SK-N-SH treated with all-trans-retinoic acid at 6 μM for 48 hours (cell line): ENCODE measurements at regions not wholly inside any gene's neighbourhood (a gene's known extent, or its start where the extent isn't known, plus 50 kb on each side); places are given as distances from the start of the nearest gene placed in this dataset.

Experiments used
- ATAC-seq: fragments of 200-7000 bp; cut with Tn5 transposase; 3 replicates; pipeline ENCODE4 v1.9.1; 2020; ENCODE audit warnings: mild to moderate bottlenecking, moderate library complexity
- ARNTL ChIP-seq: fragments of 450-650 bp; formaldehyde crosslinking; IDR thresholded peaks from 2 replicates; pipeline ENCODE4 v1.5.0; 2020; ENCODE audit warnings: low read depth, mild to moderate bottlenecking, moderate library complexity, borderline replicate concordance
- BACH2 ChIP-seq: fragments of 250-450 bp; sonication (Bioruptor Pico); IDR thresholded peaks from 2 replicates; pipeline ENCODE4 v1.9.0; 2021; ENCODE audit warnings: mild to moderate bottlenecking, borderline replicate concordance
- CSDC2 ChIP-seq: fragments of 250-450 bp; sonication (Bioruptor Pico); IDR thresholded peaks from 2 replicates; pipeline ENCODE4 v1.5.0; 2020; ENCODE audit warnings: mild to moderate bottlenecking, moderate library complexity
- ESRRG ChIP-seq: fragments of 250-450 bp; sonication (Bioruptor Pico); IDR thresholded peaks from 2 replicates; pipeline ENCODE4 v1.6.1; 2021; ENCODE audit warnings: mild to moderate bottlenecking
- GLIS3 ChIP-seq: fragments of 250-450 bp; sonication (Bioruptor Pico); IDR thresholded peaks from 2 replicates; pipeline ENCODE4 v1.5.0; 2020; ENCODE audit warnings: mild to moderate bottlenecking, moderate library complexity
- ISL1 ChIP-seq: fragments of 250-450 bp; sonication (Bioruptor Pico); IDR thresholded peaks from 2 replicates; pipeline ENCODE4 v2.1.2; 2022; ENCODE audit warnings: mild to moderate bottlenecking, moderate library complexity
- OSR1 ChIP-seq: fragments of 250-450 bp; sonication (Bioruptor Pico); IDR thresholded peaks from 2 replicates; pipeline ENCODE4 v1.8.0; 2022; ENCODE audit warnings: moderate library complexity, mild to moderate bottlenecking, inconsistent platforms
- PPARA ChIP-seq: fragments of 250-450 bp; sonication (Bioruptor Pico); IDR thresholded peaks from 2 replicates; pipeline ENCODE4 v1.5.0; 2020; ENCODE audit warnings: mild to moderate bottlenecking, borderline replicate concordance
- RARB ChIP-seq: fragments of 250-450 bp; sonication (Bioruptor Pico); IDR thresholded peaks from 2 replicates; pipeline ENCODE4 v1.8.0; 2021; ENCODE audit warnings: mild to moderate bottlenecking, moderate library complexity
- SNAI2 ChIP-seq: fragments of 250-450 bp; sonication (Bioruptor Pico); IDR thresholded peaks from 2 replicates; pipeline ENCODE4 v1.5.0; 2020; ENCODE audit warnings: mild to moderate bottlenecking, moderate library complexity
- TCF4 ChIP-seq: fragments of 250-450 bp; sonication (Bioruptor Pico); IDR thresholded peaks from 2 replicates; pipeline ENCODE4 v1.8.0; 2021; ENCODE audit warnings: mild to moderate bottlenecking, moderate library complexity, borderline replicate concordance
- TOX ChIP-seq: fragments of 250-450 bp; sonication (Bioruptor Pico); IDR thresholded peaks from 2 replicates; pipeline ENCODE4 v1.8.0; 2021; ENCODE audit warnings: mild to moderate bottlenecking, moderate library complexity, borderline replicate concordance
- ZC3H10 ChIP-seq: fragments of 250-450 bp; sonication (Bioruptor Pico); IDR thresholded peaks from 2 replicates; pipeline ENCODE4 v1.5.1; 2021; ENCODE audit warnings: mild to moderate bottlenecking, moderate library complexity
- ZFP3 ChIP-seq: fragments of 250-450 bp; sonication (Bioruptor Pico); IDR thresholded peaks from 2 replicates; pipeline ENCODE4 v1.5.0; 2020; ENCODE audit warnings: mild to moderate bottlenecking, moderate library complexity
- ZNF565 ChIP-seq: fragments of 450-650 bp; formaldehyde crosslinking; conservative IDR thresholded peaks from 2 replicates; pipeline ENCODE4 v1.5.0; 2020; ENCODE audit warnings: low read depth, mild to moderate bottlenecking, moderate library complexity
- ZNF70 ChIP-seq: fragments of 450-650 bp; formaldehyde crosslinking; IDR thresholded peaks from 2 replicates; pipeline ENCODE4 v1.5.0; 2020; ENCODE audit warnings: mild to moderate bottlenecking, moderate library complexity
- ZNF8 ChIP-seq: fragments of 450-650 bp; formaldehyde crosslinking; IDR thresholded peaks from 2 replicates; pipeline ENCODE4 v1.5.0; 2020; ENCODE audit warnings: mild to moderate bottlenecking, moderate library complexity
- TF ChIP-seq, protein P1 (sequence below): fragments of 250-450 bp; sonication (Bioruptor Pico); IDR thresholded peaks from 2 replicates; pipeline ENCODE4 v1.5.1; 2020; ENCODE audit warnings: low read depth, mild to moderate bottlenecking, moderate library complexity
- TF ChIP-seq, protein P2 (sequence below): fragments of 250-450 bp; sonication (Bioruptor Pico); IDR thresholded peaks from 2 replicates; pipeline ENCODE4 v1.5.1; 2021; ENCODE audit warnings: mild to moderate bottlenecking, moderate library complexity
- TF ChIP-seq, protein P3 (sequence below): fragments of 250-450 bp; sonication (Bioruptor Pico); IDR thresholded peaks from 2 replicates; pipeline ENCODE4 v1.5.0; 2020; ENCODE audit warnings: mild to moderate bottlenecking, moderate library complexity
- TF ChIP-seq, protein P4 (sequence below): fragments of 250-450 bp; sonication (Bioruptor Pico); IDR thresholded peaks from 2 replicates; pipeline ENCODE4 v1.8.0; 2021; ENCODE audit warnings: low read depth, mild to moderate bottlenecking, moderate library complexity, borderline replicate concordance

DNA sequence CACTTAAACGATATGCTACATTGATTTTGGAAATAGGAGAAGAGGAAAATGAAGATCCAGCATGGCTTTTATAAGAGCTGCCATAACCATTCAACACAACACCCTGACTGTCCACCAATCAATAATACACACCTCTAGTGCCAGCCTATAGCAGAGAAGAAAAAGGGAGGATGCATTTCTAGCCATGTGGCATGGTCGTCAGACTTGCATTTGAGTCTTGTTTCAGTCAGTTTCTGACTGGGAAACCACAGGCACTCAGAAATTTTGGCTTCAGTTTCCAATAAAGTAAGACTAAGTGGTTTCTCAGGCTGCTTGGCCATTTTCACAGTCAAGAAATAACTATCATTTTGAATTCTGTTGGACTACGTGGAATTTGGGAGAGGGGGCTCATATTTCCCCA lies 523.5 kb upstream of the LRRC4C start:
- ATAC-seq = no peak
- no peak for TF ChIP-seq RARB (CRISPR knock-in tag)
- TF ChIP-seq GLIS3 (CRISPR knock-in tag) = no peak
- TF ChIP-seq ZNF70 (CRISPR knock-in tag) = no peak
- no peak for TF ChIP-seq TOX (CRISPR knock-in tag)
- TF ChIP-seq ESRRG (CRISPR knock-in tag) = no peak
- no peak for TF ChIP-seq ARNTL (CRISPR knock-in tag)
- no peak for TF ChIP-seq TCF4 (CRISPR knock-in tag)
- TF ChIP-seq CSDC2 (CRISPR knock-in tag) = no peak
- no peak for TF ChIP-seq ZNF8 (CRISPR knock-in tag)
- TF ChIP-seq, protein P1, sequence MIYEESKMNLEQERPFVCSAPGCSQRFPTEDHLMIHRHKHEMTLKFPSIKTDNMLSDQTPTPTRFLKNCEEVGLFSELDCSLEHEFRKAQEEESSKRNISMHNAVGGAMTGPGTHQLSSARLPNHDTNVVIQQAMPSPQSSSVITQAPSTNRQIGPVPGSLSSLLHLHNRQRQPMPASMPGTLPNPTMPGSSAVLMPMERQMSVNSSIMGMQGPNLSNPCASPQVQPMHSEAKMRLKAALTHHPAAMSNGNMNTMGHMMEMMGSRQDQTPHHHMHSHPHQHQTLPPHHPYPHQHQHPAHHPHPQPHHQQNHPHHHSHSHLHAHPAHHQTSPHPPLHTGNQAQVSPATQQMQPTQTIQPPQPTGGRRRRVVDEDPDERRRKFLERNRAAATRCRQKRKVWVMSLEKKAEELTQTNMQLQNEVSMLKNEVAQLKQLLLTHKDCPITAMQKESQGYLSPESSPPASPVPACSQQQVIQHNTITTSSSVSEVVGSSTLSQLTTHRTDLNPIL (CRISPR knock-in tag) = no peak
- no peak for TF ChIP-seq PPARA (CRISPR knock-in tag)
- no peak for TF ChIP-seq ZFP3 (CRISPR knock-in tag)
- TF ChIP-seq, protein P2, sequence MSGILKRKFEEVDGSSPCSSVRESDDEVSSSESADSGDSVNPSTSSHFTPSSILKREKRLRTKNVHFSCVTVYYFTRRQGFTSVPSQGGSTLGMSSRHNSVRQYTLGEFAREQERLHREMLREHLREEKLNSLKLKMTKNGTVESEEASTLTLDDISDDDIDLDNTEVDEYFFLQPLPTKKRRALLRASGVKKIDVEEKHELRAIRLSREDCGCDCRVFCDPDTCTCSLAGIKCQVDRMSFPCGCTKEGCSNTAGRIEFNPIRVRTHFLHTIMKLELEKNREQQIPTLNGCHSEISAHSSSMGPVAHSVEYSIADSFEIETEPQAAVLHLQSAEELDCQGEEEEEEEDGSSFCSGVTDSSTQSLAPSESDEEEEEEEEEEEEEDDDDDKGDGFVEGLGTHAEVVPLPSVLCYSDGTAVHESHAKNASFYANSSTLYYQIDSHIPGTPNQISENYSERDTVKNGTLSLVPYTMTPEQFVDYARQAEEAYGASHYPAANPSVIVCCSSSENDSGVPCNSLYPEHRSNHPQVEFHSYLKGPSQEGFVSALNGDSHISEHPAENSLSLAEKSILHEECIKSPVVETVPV = no peak
- TF ChIP-seq ZC3H10 (CRISPR knock-in tag) = no peak
- no peak for TF ChIP-seq ZNF565 (CRISPR knock-in tag)
- TF ChIP-seq, protein P3, sequence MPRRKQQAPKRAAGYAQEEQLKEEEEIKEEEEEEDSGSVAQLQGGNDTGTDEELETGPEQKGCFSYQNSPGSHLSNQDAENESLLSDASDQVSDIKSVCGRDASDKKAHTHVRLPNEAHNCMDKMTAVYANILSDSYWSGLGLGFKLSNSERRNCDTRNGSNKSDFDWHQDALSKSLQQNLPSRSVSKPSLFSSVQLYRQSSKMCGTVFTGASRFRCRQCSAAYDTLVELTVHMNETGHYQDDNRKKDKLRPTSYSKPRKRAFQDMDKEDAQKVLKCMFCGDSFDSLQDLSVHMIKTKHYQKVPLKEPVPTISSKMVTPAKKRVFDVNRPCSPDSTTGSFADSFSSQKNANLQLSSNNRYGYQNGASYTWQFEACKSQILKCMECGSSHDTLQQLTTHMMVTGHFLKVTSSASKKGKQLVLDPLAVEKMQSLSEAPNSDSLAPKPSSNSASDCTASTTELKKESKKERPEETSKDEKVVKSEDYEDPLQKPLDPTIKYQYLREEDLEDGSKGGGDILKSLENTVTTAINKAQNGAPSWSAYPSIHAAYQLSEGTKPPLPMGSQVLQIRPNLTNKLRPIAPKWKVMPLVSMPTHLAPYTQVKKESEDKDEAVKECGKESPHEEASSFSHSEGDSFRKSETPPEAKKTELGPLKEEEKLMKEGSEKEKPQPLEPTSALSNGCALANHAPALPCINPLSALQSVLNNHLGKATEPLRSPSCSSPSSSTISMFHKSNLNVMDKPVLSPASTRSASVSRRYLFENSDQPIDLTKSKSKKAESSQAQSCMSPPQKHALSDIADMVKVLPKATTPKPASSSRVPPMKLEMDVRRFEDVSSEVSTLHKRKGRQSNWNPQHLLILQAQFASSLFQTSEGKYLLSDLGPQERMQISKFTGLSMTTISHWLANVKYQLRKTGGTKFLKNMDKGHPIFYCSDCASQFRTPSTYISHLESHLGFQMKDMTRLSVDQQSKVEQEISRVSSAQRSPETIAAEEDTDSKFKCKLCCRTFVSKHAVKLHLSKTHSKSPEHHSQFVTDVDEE (CRISPR knock-in tag) = no peak
- no peak for TF ChIP-seq BACH2 (CRISPR knock-in tag)
- no peak for TF ChIP-seq OSR1
- TF ChIP-seq SNAI2 = no peak

DNA sequence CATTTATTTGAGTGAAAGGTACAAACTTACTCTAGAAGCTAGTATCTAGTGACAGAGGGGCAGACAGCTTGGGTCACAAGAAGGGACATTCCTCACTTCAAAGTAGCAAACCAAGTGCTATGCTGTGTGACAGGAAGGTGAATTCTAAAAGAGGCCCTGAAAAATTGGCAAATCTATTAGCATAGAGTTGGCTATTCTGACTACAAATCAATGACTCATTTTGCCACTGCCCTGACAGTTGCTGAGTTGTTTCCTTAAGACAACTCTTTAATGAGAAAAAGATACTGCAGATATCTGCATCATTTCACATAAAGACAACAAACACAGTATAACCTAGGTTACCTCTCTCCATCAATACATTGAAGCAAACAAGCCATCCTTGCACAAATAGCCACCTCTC lies 524.0 kb upstream of the LRRC4C start:
- ATAC-seq = no peak
- TF ChIP-seq, protein P2 = no peak
- TF ChIP-seq PPARA (CRISPR knock-in tag) = no peak

DNA sequence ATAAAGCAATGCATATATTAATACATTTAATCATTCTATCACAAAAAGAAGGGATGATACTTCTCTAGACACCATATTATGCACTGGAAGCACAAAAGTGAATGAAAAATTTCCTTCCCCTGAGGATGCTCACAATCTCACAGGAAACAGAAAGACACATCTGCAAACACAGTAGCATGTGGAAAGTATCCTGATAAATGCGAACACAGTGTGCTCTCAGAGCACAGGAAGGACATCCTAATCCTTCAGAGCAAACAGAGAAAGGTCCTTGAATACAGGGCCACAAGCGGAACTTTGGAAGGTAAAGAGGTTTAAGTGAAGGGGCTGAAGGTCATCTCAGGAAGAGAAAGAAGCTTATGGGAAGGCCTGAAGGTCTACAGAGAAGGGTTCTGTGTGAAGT lies 524.6 kb upstream of the LRRC4C start:
- ATAC-seq = no peak

More for the DNA sequence above, 524.6 kb upstream of the LRRC4C start:
- TF ChIP-seq ZNF8 (CRISPR knock-in tag) (no peak), ZFP3 (CRISPR knock-in tag) (no peak), ISL1 (CRISPR knock-in tag) (no peak), GLIS3 (CRISPR knock-in tag) (no peak), OSR1 (no peak), RARB (CRISPR knock-in tag) (no peak), TOX (CRISPR knock-in tag) (no peak)
- TF ChIP-seq, protein P2 = no peak
- TF ChIP-seq, protein P4, sequence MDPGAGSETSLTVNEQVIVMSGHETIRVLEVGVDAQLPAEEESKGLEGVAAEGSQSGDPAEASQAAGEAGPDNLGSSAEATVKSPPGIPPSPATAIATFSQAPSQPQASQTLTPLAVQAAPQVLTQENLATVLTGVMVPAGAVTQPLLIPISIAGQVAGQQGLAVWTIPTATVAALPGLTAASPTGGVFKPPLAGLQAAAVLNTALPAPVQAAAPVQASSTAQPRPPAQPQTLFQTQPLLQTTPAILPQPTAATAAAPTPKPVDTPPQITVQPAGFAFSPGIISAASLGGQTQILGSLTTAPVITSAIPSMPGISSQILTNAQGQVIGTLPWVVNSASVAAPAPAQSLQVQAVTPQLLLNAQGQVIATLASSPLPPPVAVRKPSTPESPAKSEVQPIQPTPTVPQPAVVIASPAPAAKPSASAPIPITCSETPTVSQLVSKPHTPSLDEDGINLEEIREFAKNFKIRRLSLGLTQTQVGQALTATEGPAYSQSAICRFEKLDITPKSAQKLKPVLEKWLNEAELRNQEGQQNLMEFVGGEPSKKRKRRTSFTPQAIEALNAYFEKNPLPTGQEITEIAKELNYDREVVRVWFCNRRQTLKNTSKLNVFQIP (CRISPR knock-in tag) = no peak
- TF ChIP-seq, protein P1 (CRISPR knock-in tag) = no peak
